ENCODE measurements at regions not wholly inside any gene's neighbourhood (a gene's known extent, or its start where the extent isn't known, plus 50 kb on each side); places are given as distances from the start of the nearest gene placed in this dataset.

DNA sequence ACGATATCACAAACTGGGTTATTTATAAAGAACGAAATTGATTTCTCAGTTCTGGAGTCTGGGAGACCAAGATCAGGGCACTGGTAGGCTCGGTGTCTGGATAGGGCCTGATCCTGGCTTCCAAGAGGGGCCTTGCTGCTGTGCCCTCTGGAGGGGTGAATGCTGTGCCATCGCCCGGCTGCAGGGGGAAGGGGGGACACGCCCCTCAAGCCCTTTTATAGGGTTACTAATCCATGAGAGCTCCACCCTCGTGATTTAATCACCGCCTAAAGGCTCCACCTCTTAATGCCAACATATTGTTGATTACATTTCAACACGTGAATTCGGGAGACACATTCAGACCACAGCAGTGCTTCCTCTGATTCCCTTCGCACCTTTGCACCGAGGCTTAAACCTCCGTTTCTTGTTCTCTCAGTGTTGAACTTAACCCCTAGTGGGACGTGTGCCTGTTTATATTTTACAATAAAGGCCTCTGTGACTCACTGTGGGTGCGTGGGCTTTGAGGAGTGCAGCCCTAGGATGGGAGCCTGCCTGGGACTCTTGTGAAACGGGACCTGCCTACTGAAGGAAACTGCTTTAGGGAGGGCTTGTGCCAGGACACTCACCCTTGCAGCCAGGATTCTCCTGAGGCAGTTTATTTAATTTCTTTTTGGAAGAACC lies 52.4 kb upstream of the SPATA13 start:
- TF ChIP-seq, protein P1, sequence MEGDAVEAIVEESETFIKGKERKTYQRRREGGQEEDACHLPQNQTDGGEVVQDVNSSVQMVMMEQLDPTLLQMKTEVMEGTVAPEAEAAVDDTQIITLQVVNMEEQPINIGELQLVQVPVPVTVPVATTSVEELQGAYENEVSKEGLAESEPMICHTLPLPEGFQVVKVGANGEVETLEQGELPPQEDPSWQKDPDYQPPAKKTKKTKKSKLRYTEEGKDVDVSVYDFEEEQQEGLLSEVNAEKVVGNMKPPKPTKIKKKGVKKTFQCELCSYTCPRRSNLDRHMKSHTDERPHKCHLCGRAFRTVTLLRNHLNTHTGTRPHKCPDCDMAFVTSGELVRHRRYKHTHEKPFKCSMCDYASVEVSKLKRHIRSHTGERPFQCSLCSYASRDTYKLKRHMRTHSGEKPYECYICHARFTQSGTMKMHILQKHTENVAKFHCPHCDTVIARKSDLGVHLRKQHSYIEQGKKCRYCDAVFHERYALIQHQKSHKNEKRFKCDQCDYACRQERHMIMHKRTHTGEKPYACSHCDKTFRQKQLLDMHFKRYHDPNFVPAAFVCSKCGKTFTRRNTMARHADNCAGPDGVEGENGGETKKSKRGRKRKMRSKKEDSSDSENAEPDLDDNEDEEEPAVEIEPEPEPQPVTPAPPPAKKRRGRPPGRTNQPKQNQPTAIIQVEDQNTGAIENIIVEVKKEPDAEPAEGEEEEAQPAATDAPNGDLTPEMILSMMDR (IDR thresholded peaks at IDR 0.05) = no peak
- no peak for TF ChIP-seq EP300 (IDR thresholded peaks at IDR 0.05)
- no peak for TF ChIP-seq POLR2A (IDR thresholded peaks at IDR 0.05; ENCODE audit: low read depth)

Data from esophagus muscularis mucosa (tissue), 4 donors.